ENCODE measurements at regions not wholly inside any gene's neighbourhood (a gene's known extent, or its start where the extent isn't known, plus 50 kb on each side); places are given as distances from the start of the nearest gene placed in this dataset.

GRCh38 chr10:107442035-107442505 is 277.6 kb upstream of the SORCS1 start:
- TF ChIP-seq CTCF (IDR thresholded peaks at IDR 0.05 in 8 of 11, conservative IDR thresholded peaks at IDR 0.05 in 3 of 11) (no peak), POLR2A (IDR thresholded peaks at IDR 0.05) (no peak), POLR2AphosphoS5 (IDR thresholded peaks at IDR 0.05) (no peak)

Measured in spleen (tissue), 7 donors.